Astrocyte (in vitro differentiated cells and primary cell): ENCODE measurements at regions not wholly inside any gene's neighbourhood (a gene's known extent, or its start where the extent isn't known, plus 50 kb on each side); places are given as distances from the start of the nearest gene placed in this dataset.

Experiments used
- DNase-seq: peaks from one replicate; pipeline ENCODE4 v3.0.0-alpha.2; 2010; ENCODE audit warnings: low read depth
- FAIRE-seq: peaks from 2 replicates; lab custom pipeline; 2011; peaks lifted over from hg19 to GRCh38; lab: Jason Lieb, UNC
- H2AFZ ChIP-seq: 2 replicates; pipeline ENCODE4 v1.6.0; 2012; ENCODE audit warnings: low read depth, low read length, inconsistent platforms
- H3K27ac ChIP-seq: 2 replicates; pipeline ENCODE4 v1.5.1; 2011; ENCODE audit warnings: low read depth, low read length, inconsistent platforms
- H3K27me3 ChIP-seq: 2 replicates; pipeline ENCODE4 v1.6.0; 2011; ENCODE audit warnings: low read length, inconsistent platforms; ENCODE audit not compliant: insufficient read depth
- H3K36me3 ChIP-seq: 2 replicates; pipeline ENCODE4 v1.5.1; 2011; ENCODE audit warnings: low read length, inconsistent platforms; ENCODE audit not compliant: insufficient read depth
- H3K4me1 ChIP-seq: 2 replicates; pipeline ENCODE4 v1.5.1; 2011; ENCODE audit warnings: low read length, inconsistent platforms; ENCODE audit not compliant: insufficient read depth
- H3K4me2 ChIP-seq: 2 replicates; pipeline ENCODE4 v1.6.0; 2012; ENCODE audit warnings: low read length, inconsistent platforms
- H3K4me3 ChIP-seq: 2 replicates; pipeline ENCODE4 v1.5.1; 2011; ENCODE audit warnings: low read depth, mild to moderate bottlenecking, low read length, inconsistent platforms; ENCODE audit not compliant: insufficient read depth
- H3K79me2 ChIP-seq: 2 replicates; pipeline ENCODE4 v1.6.0; 2012; ENCODE audit warnings: mild to moderate bottlenecking, low read length, inconsistent platforms; ENCODE audit not compliant: insufficient read depth
- H3K9ac ChIP-seq: 2 replicates; pipeline ENCODE4 v1.6.0; 2012; ENCODE audit warnings: mild to moderate bottlenecking, low read length, inconsistent platforms
- H3K9me3 ChIP-seq: 2 replicates; pipeline ENCODE4 v1.5.1; 2012; ENCODE audit warnings: low read depth, mild to moderate bottlenecking, low read length, inconsistent platforms; ENCODE audit not compliant: insufficient read depth
- H4K20me1 ChIP-seq: 2 replicates; pipeline ENCODE4 v1.6.0; 2012; ENCODE audit warnings: low read length, inconsistent platforms; ENCODE audit not compliant: insufficient read depth
- H3K27ac Mint-ChIP-seq: one replicate; pipeline ENCODE4 v1.8.0; 2021; ENCODE audit warnings: mild to moderate bottlenecking, mixed read lengths; ENCODE audit not compliant: unreplicated experiment
- H3K27me3 Mint-ChIP-seq: one replicate; pipeline ENCODE4 v1.8.0; 2021; ENCODE audit warnings: low read depth, mixed read lengths; ENCODE audit not compliant: unreplicated experiment
- H3K36me3 Mint-ChIP-seq: one replicate; pipeline ENCODE4 v1.8.0; 2021; ENCODE audit warnings: low read depth, mixed read lengths; ENCODE audit not compliant: unreplicated experiment
- H3K4me1 Mint-ChIP-seq: one replicate; pipeline ENCODE4 v1.8.0; 2021; ENCODE audit warnings: low read depth, mixed read lengths; ENCODE audit not compliant: unreplicated experiment
- H3K4me3 Mint-ChIP-seq: one replicate; pipeline ENCODE4 v1.8.0; 2021; ENCODE audit warnings: mild to moderate bottlenecking, moderate library complexity, mixed read lengths; ENCODE audit not compliant: unreplicated experiment
- H3K9me3 Mint-ChIP-seq: one replicate; pipeline ENCODE4 v1.8.0; 2021; ENCODE audit warnings: mild to moderate bottlenecking, mixed read lengths; ENCODE audit not compliant: unreplicated experiment
- EZH2 ChIP-seq: IDR thresholded peaks from 2 replicates; pipeline ENCODE4 v1.6.1; 2012; ENCODE audit warnings: mild to moderate bottlenecking, low read length, inconsistent platforms; ENCODE audit not compliant: insufficient read depth
- TF ChIP-seq, protein P1 (sequence below): IDR thresholded peaks from 2 replicates; pipeline ENCODE4 v1.5.1; 2011; ENCODE audit warnings: low read depth, mild to moderate bottlenecking, inconsistent platforms, low read length, moderate library complexity; ENCODE audit not compliant: insufficient read depth

DNA sequence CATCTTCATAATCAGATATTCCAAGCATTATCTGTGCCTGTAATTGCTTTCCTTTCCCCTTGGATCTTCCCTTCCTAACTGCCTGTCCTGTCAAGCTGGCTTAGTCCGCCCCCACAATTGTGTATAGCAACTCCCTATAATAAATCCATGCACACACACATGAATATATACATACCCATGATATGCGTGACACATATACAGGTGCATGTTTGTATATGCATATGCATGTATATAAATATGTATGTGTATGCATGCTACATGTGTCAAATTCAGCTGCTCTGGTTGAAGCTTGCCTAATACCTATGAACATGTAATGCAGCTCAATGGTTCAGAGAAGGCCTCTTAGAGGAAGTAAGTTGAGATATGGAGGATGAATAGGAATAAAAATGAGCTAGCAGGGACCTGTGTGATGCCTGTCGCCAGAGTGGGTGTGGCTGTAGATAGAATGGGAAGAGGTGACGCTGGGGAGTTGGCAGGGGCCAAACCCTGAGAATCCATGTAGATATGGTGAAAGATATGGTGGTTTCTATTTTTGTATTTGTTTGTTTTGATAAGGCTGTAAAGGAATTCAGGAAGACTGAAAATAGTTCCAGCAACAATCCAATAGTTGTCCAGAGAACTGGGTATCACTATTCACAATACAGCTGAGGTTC is 595.0 kb upstream of the BOD1L1 start:
- H3K4me3 Mint-ChIP-seq, result no peak overlapping the region
- H3K27ac Mint-ChIP-seq, result no peak overlapping the region
- no peaks in the 10 kb centered on the region for H3K36me3 ChIP-seq
- no peak overlapping the region for H2AFZ ChIP-seq
- FAIRE-seq (no peak), DNase-seq (no peak)
- H3K9ac ChIP-seq, result no peak overlapping the region
- no peaks in the 10 kb centered on the region for H3K4me1 Mint-ChIP-seq
- H3K27ac ChIP-seq, result no peak overlapping the region
- H3K9me3 ChIP-seq, result no peaks in the 10 kb centered on the region
- H3K9me3 Mint-ChIP-seq, result no peaks in the 10 kb centered on the region
- no peaks in the 10 kb centered on the region for H3K79me2 ChIP-seq
- no peaks in the 10 kb centered on the region for H3K27me3 Mint-ChIP-seq
- no peaks in the 10 kb centered on the region for H4K20me1 ChIP-seq
- no peaks in the 10 kb centered on the region for H3K27me3 ChIP-seq
- H3K4me2 ChIP-seq, result no peak overlapping the region
- no peaks in the 10 kb centered on the region for H3K4me1 ChIP-seq
- H3K36me3 Mint-ChIP-seq, result no peaks in the 10 kb centered on the region
- TF ChIP-seq EZH2, result no peak
- TF ChIP-seq, protein P1, sequence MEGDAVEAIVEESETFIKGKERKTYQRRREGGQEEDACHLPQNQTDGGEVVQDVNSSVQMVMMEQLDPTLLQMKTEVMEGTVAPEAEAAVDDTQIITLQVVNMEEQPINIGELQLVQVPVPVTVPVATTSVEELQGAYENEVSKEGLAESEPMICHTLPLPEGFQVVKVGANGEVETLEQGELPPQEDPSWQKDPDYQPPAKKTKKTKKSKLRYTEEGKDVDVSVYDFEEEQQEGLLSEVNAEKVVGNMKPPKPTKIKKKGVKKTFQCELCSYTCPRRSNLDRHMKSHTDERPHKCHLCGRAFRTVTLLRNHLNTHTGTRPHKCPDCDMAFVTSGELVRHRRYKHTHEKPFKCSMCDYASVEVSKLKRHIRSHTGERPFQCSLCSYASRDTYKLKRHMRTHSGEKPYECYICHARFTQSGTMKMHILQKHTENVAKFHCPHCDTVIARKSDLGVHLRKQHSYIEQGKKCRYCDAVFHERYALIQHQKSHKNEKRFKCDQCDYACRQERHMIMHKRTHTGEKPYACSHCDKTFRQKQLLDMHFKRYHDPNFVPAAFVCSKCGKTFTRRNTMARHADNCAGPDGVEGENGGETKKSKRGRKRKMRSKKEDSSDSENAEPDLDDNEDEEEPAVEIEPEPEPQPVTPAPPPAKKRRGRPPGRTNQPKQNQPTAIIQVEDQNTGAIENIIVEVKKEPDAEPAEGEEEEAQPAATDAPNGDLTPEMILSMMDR, result no peak
- no peak overlapping the region for H3K4me3 ChIP-seq

DNA sequence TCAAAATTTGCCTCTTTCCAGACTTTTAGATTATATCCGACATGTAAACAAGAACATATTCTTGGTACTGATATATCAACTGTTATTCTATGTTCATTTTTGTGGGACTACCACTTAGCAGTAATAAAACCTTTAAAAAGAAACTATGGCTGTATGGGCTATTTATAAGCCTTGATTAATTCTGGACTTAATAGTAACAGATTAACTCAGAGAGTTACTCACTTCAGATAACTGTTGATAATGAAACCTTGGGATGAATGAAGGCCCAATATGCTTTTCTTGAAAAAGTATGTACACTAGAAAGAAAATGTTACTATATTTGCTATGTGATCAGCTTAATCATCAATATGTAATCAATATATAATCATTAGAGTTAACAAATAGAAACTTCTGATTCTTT is 595.9 kb upstream of the BOD1L1 start:
- no peaks in the 10 kb centered on the region for H4K20me1 ChIP-seq
- TF ChIP-seq EZH2, result no peak
- TF ChIP-seq, protein P1, result no peak
- Mint-ChIP-seq H3K9me3 (no peaks in the 10 kb centered on the region), H3K27me3 (peaks cover 1% of the 10 kb centered on the region), H3K36me3 (no peaks in the 10 kb centered on the region), H3K27ac (no peak overlapping the region), H3K4me3 (no peak overlapping the region), H3K4me1 (no peaks in the 10 kb centered on the region)
- H3K4me3 ChIP-seq, result no peak overlapping the region
- no peaks in the 10 kb centered on the region for H3K79me2 ChIP-seq
- no peaks in the 10 kb centered on the region for H3K27me3 ChIP-seq
- no peaks in the 10 kb centered on the region for H3K9me3 ChIP-seq
- H3K9ac ChIP-seq, result no peak overlapping the region
- no peaks in the 10 kb centered on the region for H3K36me3 ChIP-seq
- H3K27ac ChIP-seq, result no peak overlapping the region
- FAIRE-seq (no peak), DNase-seq (no peak)
- H2AFZ ChIP-seq, result no peak overlapping the region
- H3K4me2 ChIP-seq, result no peak overlapping the region
- no peaks in the 10 kb centered on the region for H3K4me1 ChIP-seq

DNA sequence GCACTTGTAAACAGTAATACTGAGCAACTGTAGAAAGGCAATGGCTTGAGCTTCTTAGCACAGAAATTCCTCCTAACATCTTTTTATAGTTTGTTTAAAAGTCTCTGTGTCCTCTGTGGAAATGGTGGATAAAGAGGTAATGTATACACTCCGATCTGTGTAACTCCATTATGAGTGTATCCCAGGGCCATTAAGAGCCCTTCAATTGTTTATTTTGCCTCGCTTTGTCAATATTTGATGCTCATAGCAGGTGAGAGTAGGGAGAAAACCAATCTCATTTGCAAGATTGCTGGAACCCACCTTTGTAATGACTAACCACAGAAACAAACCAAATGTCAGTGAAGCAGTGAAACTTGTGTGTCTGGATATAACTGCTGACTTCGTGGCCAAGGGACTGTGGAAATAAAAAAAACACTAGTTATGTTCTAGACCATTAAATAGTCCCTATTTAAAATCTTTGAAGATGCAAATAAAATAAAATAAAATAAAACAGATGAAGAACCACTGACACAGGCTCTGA is 598.2 kb upstream of the BOD1L1 start:
- Histone ChIP-seq H3K4me1 (no peaks in the 10 kb centered on the region), H3K27me3 (no peaks in the 10 kb centered on the region), H3K27ac (no peak overlapping the region), H4K20me1 (no peaks in the 10 kb centered on the region), H3K4me2 (no peak overlapping the region), H3K9me3 (no peaks in the 10 kb centered on the region), H3K9ac (no peak overlapping the region), H2AFZ (no peak overlapping the region), H3K36me3 (no peaks in the 10 kb centered on the region), H3K79me2 (no peaks in the 10 kb centered on the region), H3K4me3 (no peak overlapping the region)
- H3K27ac Mint-ChIP-seq, result no peak overlapping the region
- DNase-seq (no peak), FAIRE-seq (no peak)
- no peaks in the 10 kb centered on the region for H3K9me3 Mint-ChIP-seq
- H3K27me3 Mint-ChIP-seq, result peaks cover 6% of the 10 kb centered on the region
- no peaks in the 10 kb centered on the region for H3K36me3 Mint-ChIP-seq
- TF ChIP-seq, protein P1, result no peak
- TF ChIP-seq EZH2, result no peak
- no peak overlapping the region for H3K4me3 Mint-ChIP-seq
- H3K4me1 Mint-ChIP-seq, result no peaks in the 10 kb centered on the region
